Loucy (cell line): ENCODE measurements at regions not wholly inside any gene's neighbourhood (a gene's known extent, or its start where the extent isn't known, plus 50 kb on each side); places are given as distances from the start of the nearest gene placed in this dataset.

Experiments used
- H2AFZ ChIP-seq: fragments of 200-600 bp; sonication (generic); 2 replicates; pipeline ENCODE4 v1.6.0; 2016; ENCODE audit warnings: antibody characterized with exemption, mild to moderate bottlenecking, low read length, moderate library complexity
- H3F3A ChIP-seq: fragments of 200-600 bp; 2 replicates; pipeline ENCODE4 v1.6.0; 2016; ENCODE audit warnings: antibody characterized with exemption, low read depth, mild to moderate bottlenecking
- H3K27me3 ChIP-seq: fragments of 200-600 bp; sonication (generic); 2 replicates; pipeline ENCODE4 v1.6.1; 2014; ENCODE audit warnings: low read length, mild to moderate bottlenecking; ENCODE audit not compliant: insufficient read depth, poor library complexity, severe bottlenecking
- H3K36me3 ChIP-seq: fragments of 200-600 bp; sonication (generic); 2 replicates; pipeline ENCODE4 v1.6.1; 2016; ENCODE audit warnings: low read length; ENCODE audit not compliant: insufficient read depth
- H3K4me1 ChIP-seq: fragments of 200-600 bp; sonication (generic); 2 replicates; pipeline ENCODE4 v1.5.1; 2014; ENCODE audit warnings: low read length, mild to moderate bottlenecking; ENCODE audit not compliant: insufficient read depth, poor library complexity, severe bottlenecking
- H3K4me2 ChIP-seq: fragments of 200-600 bp; sonication (generic); 2 replicates; pipeline ENCODE4 v1.6.0; 2014; ENCODE audit warnings: antibody characterized with exemption, low read length, low read depth, mild to moderate bottlenecking; ENCODE audit not compliant: poor library complexity, severe bottlenecking
- H3K4me3 ChIP-seq: fragments of 200-600 bp; sonication (generic); 2 replicates; pipeline ENCODE4 v1.5.1; 2014; ENCODE audit warnings: low read length, mild to moderate bottlenecking, mixed read lengths; ENCODE audit not compliant: poor library complexity, severe bottlenecking
- H3K79me2 ChIP-seq: fragments of 200-600 bp; sonication (generic); 2 replicates; pipeline ENCODE4 v1.6.1; 2014; ENCODE audit warnings: low read length; ENCODE audit not compliant: insufficient read depth
- H3K9ac ChIP-seq: fragments of 200-600 bp; sonication (generic); 2 replicates; pipeline ENCODE4 v1.6.0; 2014; ENCODE audit warnings: mild to moderate bottlenecking, low read depth, low read length, moderate library complexity; ENCODE audit not compliant: poor library complexity, severe bottlenecking
- H3K9me2 ChIP-seq: fragments of 200-600 bp; sonication (generic); replicated peaks from 2 replicates; pipeline ENCODE4 v1.6.1; 2016; ENCODE audit warnings: low read depth, low read length, mixed read lengths
- H3K9me3 ChIP-seq: fragments of 200-600 bp; sonication (generic); 2 replicates; pipeline ENCODE4 v1.6.1; 2014; ENCODE audit warnings: mild to moderate bottlenecking, antibody characterized with exemption, low read length, low read depth; ENCODE audit not compliant: insufficient read depth
- H4K20me1 ChIP-seq: fragments of 200-600 bp; sonication (generic); 2 replicates; pipeline ENCODE4 v1.6.0; 2014; ENCODE audit warnings: antibody characterized with exemption, low read length, mild to moderate bottlenecking; ENCODE audit not compliant: insufficient read depth, poor library complexity, severe bottlenecking
- CTCF ChIP-seq: fragments of 200-600 bp; sonication (generic); conservative IDR thresholded peaks from 2 replicates; pipeline ENCODE4 v1.5.1; 2014; ENCODE audit warnings: mild to moderate bottlenecking, antibody characterized with exemption, low read length
- EZH2phosphoT487 ChIP-seq: fragments of 200-600 bp; IDR thresholded peaks from 2 replicates; pipeline ENCODE4 v1.6.1; 2018; ENCODE audit warnings: antibody characterized with exemption, mild to moderate bottlenecking, moderate library complexity, borderline replicate concordance

- H3K36me3 ChIP-seq = no peaks in the 10 kb centered on the region
- H3K27me3 ChIP-seq = no peaks in the 10 kb centered on the region
- H3K79me2 ChIP-seq = no peaks in the 10 kb centered on the region
- no peaks in the 10 kb centered on the region for H4K20me1 ChIP-seq
- no peaks in the 10 kb centered on the region for H3F3A ChIP-seq
- H3K9ac ChIP-seq = no peak overlapping the region
- H3K9me3 ChIP-seq = no peaks in the 10 kb centered on the region
- H2AFZ ChIP-seq = no peak overlapping the region
- TF ChIP-seq EZH2phosphoT487 (no peak), CTCF (no peak)
- H3K4me2 ChIP-seq = no peak overlapping the region
- H3K4me1 ChIP-seq = no peaks in the 10 kb centered on the region
- H3K9me2 ChIP-seq = no peaks in the 10 kb centered on the region
- no peak overlapping the region for H3K4me3 ChIP-seq
These were observed 60.1 kb upstream of the NEDD4L start for GRCh38 chr18:57983965-57984364.

- H3K4me3 ChIP-seq = no peak overlapping the region
- H3K36me3 ChIP-seq = no peaks in the 10 kb centered on the region
- no peaks in the 10 kb centered on the region for H3K4me1 ChIP-seq
- no peak overlapping the region for H3K4me2 ChIP-seq
- H2AFZ ChIP-seq = no peak overlapping the region
- no peak overlapping the region for H3K9ac ChIP-seq
- no peaks in the 10 kb centered on the region for H3K79me2 ChIP-seq
- TF ChIP-seq EZH2phosphoT487 (no peak), CTCF (no peak)
- H4K20me1 ChIP-seq = no peaks in the 10 kb centered on the region
- H3K9me2 ChIP-seq = no peaks in the 10 kb centered on the region
- H3K27me3 ChIP-seq = no peaks in the 10 kb centered on the region
- no peaks in the 10 kb centered on the region for H3K9me3 ChIP-seq
- no peaks in the 10 kb centered on the region for H3F3A ChIP-seq
These were observed 60.6 kb upstream of the NEDD4L start for GRCh38 chr18:57983472-57983871.

- H3F3A ChIP-seq = no peaks in the 10 kb centered on the region
- no peak overlapping the region for H3K4me3 ChIP-seq
- H3K9ac ChIP-seq = no peak overlapping the region
- H3K27me3 ChIP-seq = no peaks in the 10 kb centered on the region
- no peaks in the 10 kb centered on the region for H3K9me2 ChIP-seq
- H3K4me1 ChIP-seq = no peaks in the 10 kb centered on the region
- no peak overlapping the region for H3K4me2 ChIP-seq
- H2AFZ ChIP-seq = no peak overlapping the region
- no peaks in the 10 kb centered on the region for H4K20me1 ChIP-seq
- H3K9me3 ChIP-seq = no peaks in the 10 kb centered on the region
- no peaks in the 10 kb centered on the region for H3K36me3 ChIP-seq
- no peaks in the 10 kb centered on the region for H3K79me2 ChIP-seq
- TF ChIP-seq EZH2phosphoT487 (no peak), CTCF (no peak)
These were observed 61.5 kb upstream of the NEDD4L start for GRCh38 chr18:57982372-57983021.
